Sigmoid colon (tissue), 4 donors: ENCODE measurements at regions not wholly inside any gene's neighbourhood (a gene's known extent, or its start where the extent isn't known, plus 50 kb on each side); places are given as distances from the start of the nearest gene placed in this dataset.

ENCODE experiments used
- EP300 ChIP-seq, 4 donors: sonication (generic); formaldehyde crosslinking; IDR thresholded peaks; one replicate each; pipeline ENCODE4 v1.6.1; 2017; ENCODE audit warnings: antibody characterized with exemption in 4 of 4
- TF ChIP-seq, protein P1 (sequence below), 4 experiments: fragments of 450-650 bp in 3 of 4; fragments of 200-600 bp in 1 of 4; IDR thresholded peaks; one replicate each; pipeline ENCODE4 v1.5.1; 2016 to 2019; ENCODE audit warnings: antibody characterized with exemption in 4 of 4, mild to moderate bottlenecking in 3 of 4, moderate library complexity in 2 of 4

DNA sequence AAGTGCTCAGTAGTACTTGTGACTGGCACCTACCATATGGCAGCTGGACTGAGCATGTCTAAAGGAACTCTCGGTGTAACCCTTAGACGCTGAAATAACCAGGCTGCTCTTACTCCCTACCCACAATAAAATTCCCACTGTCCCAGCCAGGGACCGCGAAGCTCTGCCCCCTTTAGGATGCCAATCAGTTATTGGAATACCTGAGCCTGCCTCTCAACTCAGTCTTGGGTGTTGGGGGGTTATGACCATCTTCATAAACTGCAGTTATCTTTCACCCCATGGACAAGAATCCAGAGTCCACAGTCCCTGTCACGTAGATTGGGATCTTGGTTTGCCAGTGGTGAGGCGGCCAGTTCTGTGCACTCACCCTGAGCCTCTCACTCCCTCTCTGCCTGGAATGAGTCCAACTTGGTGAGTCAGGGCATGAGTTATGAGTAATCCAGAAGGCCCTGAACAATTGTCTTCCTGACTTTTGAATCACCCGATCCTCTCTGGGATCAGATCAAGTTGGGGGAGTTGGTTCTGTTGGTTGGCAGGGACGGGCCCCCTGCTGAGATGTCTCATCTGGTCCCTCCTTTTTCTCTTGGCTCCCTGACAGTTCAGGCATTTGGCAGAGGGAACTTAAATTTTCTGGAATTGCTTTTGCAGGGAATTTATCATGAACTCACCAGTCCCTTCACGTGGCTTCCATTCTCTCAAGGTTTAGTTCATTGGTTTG is 120.1 kb upstream of the UBE2E1 start:
- peak in 1 of 4 donors; percentile 12 for TF ChIP-seq EP300 (IDR thresholded peaks at IDR 0.05)
- TF ChIP-seq, protein P1, sequence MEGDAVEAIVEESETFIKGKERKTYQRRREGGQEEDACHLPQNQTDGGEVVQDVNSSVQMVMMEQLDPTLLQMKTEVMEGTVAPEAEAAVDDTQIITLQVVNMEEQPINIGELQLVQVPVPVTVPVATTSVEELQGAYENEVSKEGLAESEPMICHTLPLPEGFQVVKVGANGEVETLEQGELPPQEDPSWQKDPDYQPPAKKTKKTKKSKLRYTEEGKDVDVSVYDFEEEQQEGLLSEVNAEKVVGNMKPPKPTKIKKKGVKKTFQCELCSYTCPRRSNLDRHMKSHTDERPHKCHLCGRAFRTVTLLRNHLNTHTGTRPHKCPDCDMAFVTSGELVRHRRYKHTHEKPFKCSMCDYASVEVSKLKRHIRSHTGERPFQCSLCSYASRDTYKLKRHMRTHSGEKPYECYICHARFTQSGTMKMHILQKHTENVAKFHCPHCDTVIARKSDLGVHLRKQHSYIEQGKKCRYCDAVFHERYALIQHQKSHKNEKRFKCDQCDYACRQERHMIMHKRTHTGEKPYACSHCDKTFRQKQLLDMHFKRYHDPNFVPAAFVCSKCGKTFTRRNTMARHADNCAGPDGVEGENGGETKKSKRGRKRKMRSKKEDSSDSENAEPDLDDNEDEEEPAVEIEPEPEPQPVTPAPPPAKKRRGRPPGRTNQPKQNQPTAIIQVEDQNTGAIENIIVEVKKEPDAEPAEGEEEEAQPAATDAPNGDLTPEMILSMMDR (IDR thresholded peaks at IDR 0.05): no peak
